BE2C (cell line): ENCODE measurements at regions not wholly inside any gene's neighbourhood (a gene's known extent, or its start where the extent isn't known, plus 50 kb on each side); places are given as distances from the start of the nearest gene placed in this dataset.

Source experiments
- DNase-seq: peaks from one replicate; pipeline ENCODE4 v3.0.0-alpha.2; 2020
- H3K27me3 ChIP-seq: fragments of 250-450 bp; sonication (Bioruptor Pico); 2 replicates; pipeline ENCODE4 v1.5.1; 2020; ENCODE audit warnings: mild to moderate bottlenecking
- H3K36me3 ChIP-seq: fragments of 250-450 bp; sonication (Bioruptor Pico); 2 replicates; pipeline ENCODE4 v1.5.1; 2020; ENCODE audit warnings: mild to moderate bottlenecking
- H3K4me1 ChIP-seq: fragments of 250-450 bp; sonication (Bioruptor Pico); 2 replicates; pipeline ENCODE4 v1.5.1; 2020
- H3K4me3 ChIP-seq: 2 replicates; pipeline ENCODE4 v1.5.1; 2011; ENCODE audit warnings: low read depth, low read length
- H3K9me3 ChIP-seq: fragments of 250-450 bp; sonication (Bioruptor Pico); 2 replicates; pipeline ENCODE4 v1.5.1; 2020
- CTCF ChIP-seq: IDR thresholded peaks from 2 replicates; pipeline ENCODE4 v1.5.1; 2012; ENCODE audit warnings: mild to moderate bottlenecking, low read depth, low read length

DNA sequence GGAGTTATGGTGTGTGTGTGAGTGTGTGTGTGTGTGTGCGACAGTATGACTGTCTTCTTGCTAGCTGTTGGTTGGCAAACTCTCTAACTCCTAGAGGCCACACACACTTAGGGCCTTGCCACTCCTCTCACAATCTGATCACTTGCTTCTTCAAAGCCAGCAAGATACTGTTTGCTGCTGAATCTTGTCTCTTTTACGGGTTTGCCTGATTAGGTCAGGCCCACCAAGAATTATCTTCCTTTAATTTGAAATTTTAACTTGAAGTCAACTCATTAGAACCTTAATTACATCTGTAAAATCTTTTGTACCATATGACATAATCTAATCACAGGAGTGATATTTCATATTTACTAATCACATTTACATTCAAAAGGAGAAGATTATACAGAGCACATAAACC is 359.2 kb upstream of the SGCG start:
- TF ChIP-seq CTCF = no peak
- Histone ChIP-seq H3K4me1 (no peaks in the 10 kb centered on the region), H3K4me3 (no peak overlapping the region), H3K27me3 (no peaks in the 10 kb centered on the region), H3K36me3 (no peaks in the 10 kb centered on the region), H3K9me3 (no peaks in the 10 kb centered on the region)
- DNase-seq = no peak

DNA sequence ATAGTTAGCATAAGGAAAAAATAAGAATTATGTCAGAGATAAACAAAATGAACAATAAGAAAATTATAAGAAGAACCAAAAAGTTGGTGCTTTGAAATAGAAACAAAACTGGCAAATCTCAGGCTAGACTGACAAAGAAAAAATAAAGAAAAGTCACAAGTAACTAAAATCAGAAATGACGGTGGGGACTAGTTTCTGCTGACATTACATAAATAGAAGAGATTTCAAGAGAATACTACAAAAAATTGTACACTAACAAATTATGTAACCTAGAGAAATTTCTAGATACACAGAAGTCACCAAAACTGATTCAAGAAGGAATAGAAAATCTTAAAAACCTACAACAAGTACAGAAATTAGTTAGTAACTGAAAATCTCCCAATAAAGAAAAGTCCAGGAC is 355.6 kb upstream of the SGCG start:
- Histone ChIP-seq H3K27me3 (no peaks in the 10 kb centered on the region), H3K4me1 (no peaks in the 10 kb centered on the region), H3K4me3 (no peak overlapping the region), H3K36me3 (no peaks in the 10 kb centered on the region), H3K9me3 (no peaks in the 10 kb centered on the region)
- DNase-seq = no peak
- no peak for TF ChIP-seq CTCF

DNA sequence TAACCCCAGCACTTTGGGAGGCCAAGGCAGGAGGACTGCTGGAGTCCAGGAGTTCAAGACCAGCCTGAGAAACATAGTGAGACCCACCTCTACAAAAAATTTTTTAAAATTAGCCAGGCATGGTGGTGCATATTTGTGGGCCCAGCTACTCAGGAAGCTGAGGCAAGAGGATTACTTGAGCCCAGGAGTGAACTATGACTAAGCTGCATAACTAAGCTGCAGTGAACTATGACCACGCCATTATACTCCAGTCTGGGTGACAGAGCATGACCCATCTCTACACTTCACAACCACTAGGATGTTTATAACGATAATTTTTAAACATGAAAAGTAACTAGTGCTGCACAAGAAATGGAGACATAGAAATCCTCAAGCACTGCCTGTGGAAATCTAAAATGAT is 352.7 kb upstream of the SGCG start:
- DNase-seq = no peak

GRCh38 chr13:22836475-22836874 is 344.3 kb upstream of the SGCG start:
- Histone ChIP-seq H3K4me1 (no peaks in the 10 kb centered on the region), H3K4me3 (no peak overlapping the region), H3K9me3 (no peaks in the 10 kb centered on the region), H3K36me3 (no peaks in the 10 kb centered on the region), H3K27me3 (peaks cover 11% of the 10 kb centered on the region)
- no peak for TF ChIP-seq CTCF
- no peak for DNase-seq

More for the DNA sequence above, 352.7 kb upstream of the SGCG start:
- Histone ChIP-seq H3K4me1 (no peaks in the 10 kb centered on the region), H3K9me3 (no peaks in the 10 kb centered on the region), H3K36me3 (no peaks in the 10 kb centered on the region), H3K27me3 (no peaks in the 10 kb centered on the region), H3K4me3 (no peak overlapping the region)
- no peak for TF ChIP-seq CTCF

DNA sequence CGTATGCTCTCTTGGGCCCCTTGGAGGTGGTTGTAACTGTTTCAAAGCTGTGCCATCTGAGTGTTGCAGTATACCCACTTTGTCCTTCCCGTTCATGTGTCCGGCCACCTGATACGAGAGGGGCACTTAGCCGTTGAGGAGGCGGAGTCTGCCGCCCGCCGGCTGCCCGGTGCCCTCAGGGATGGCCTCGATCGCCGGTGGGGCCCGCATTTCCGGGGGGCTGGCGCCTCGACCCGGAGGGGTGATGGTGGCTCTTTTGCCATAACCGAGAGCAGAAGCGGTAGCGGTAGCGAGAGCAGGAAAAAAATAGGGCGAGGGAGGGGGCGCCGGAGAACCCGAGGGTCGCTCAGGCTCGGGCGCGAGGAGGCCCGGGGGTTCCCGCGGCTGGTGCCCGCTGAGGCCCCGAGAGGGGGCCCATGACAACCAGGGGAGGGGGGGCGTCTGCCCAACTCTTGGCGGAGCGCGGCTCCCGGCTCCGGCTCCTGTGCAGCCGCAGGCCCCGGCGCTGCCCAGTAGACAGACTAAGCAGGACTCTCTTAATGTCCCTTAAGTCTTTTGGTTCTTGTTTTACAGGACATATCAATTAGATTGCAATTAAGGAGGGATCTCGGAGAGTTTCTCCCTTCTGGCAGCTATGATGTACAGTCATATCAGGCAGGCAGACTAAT is 342.7 kb upstream of the SGCG start:
- Histone ChIP-seq H3K36me3 (no peaks in the 10 kb centered on the region), H3K4me1 (no peaks in the 10 kb centered on the region), H3K4me3 (no peak overlapping the region), H3K9me3 (no peaks in the 10 kb centered on the region), H3K27me3 (peaks cover 11% of the 10 kb centered on the region)
- no peak for DNase-seq
- TF ChIP-seq CTCF = no peak

DNA sequence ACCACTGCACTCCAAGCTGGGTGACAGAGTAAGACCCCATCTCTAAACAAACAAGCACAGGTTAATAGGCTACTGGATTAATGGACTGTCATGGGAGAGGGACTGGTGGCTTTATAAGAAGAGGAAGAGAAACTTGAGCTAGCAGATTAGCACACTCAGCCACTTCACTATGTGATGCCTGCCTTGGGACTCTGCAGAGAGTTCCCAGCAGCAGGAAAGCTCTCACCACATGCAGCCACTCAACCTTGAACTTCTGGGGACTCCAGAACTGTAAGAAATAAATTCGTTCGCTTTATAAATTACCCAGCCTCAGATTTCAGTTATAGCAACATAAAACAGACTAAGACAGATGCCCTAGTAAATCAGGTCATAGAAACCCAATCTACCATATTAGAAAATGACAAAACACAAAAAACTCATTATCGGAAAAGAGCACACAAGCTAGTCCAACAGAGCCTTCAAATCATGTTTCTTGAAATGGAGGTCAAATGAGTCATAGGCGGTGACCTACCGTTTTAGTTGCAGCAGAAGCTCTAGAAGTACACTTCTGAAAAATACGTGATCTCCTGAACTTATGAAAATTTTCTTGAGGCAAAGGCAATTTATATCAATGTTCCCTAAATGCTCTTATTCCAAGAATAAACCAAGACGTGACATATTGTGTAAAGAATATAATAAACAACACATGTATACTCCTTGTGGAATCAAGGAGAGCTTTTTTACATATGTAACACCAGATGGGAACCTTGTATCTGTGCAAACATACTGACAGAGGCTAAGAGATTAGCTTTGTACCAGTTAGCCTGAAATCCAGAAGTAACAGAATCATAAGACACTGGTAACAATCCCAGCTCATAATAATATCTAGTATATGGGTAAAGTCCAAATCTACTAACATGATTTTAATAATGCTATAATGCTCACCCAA is 340.9 kb upstream of the SGCG start:
- H3K27me3 ChIP-seq = peaks cover 11% of the 10 kb centered on the region
- no peaks in the 10 kb centered on the region for H3K36me3 ChIP-seq
- no peaks in the 10 kb centered on the region for H3K9me3 ChIP-seq
- no peaks in the 10 kb centered on the region for H3K4me1 ChIP-seq
- DNase-seq = no peak
- H3K4me3 ChIP-seq = no peak overlapping the region
- no peak for TF ChIP-seq CTCF
